ENCODE measurements at regions not wholly inside any gene's neighbourhood (a gene's known extent, or its start where the extent isn't known, plus 50 kb on each side); places are given as distances from the start of the nearest gene placed in this dataset.

DNA sequence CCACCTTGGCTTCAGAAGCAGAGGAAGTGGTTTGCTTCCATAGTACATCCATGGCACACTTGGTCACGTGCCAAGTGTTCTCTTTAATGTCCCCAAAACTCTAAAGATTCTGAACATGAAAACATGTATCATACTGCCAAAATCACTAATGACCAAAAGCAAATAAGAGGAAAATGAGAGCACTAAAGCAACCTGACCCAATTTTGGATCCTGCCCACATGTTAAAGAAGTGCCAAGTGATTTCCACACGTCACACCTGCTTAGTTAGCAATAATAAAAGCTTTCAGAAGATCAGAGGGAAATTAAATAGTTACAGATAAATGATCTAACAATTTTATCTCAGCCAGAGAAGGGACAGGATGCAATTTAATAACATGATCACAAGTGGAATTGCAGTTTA lies 1170.0 kb downstream of the XPNPEP1 start:
- DNase-seq, result no peak

DNA sequence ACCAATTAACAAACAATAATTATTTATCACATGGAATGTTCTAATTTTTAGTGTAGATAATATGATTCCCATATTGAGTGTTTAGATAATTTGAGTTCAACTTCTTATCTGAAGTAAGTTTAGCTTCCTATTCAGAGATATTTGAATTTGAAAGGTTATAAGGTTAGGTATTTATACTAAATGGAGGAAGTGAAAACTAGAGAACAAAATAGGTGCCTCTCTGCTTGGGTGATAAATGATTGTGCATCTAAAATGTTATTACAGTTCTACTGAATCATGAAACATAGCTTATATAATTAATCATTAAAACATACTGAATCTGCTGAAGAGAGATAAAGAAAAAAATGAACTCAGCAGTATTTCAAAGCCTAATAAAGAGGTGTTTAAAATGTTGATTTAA lies 1174.3 kb downstream of the XPNPEP1 start:
- no peak for DNase-seq

DNA sequence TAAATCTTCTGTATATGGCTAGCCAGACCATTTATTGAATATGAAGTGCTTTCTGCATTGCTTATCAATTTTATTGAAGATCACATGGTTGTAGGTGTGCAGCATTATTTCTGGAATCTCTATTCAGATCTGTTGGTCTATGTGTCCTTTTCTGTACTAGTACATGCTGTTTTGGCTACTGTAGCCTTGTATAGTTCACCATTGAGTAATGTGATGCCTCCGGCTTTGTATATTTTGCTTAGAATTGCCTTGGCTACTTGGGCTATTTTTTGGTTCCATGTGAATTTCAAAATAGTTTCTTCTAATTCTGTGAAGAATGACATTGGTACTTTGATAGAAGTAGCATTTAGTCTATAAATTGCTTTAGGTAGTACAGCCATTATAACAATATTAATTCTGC lies 1187.2 kb downstream of the XPNPEP1 start:
- no peak for DNase-seq

DNA sequence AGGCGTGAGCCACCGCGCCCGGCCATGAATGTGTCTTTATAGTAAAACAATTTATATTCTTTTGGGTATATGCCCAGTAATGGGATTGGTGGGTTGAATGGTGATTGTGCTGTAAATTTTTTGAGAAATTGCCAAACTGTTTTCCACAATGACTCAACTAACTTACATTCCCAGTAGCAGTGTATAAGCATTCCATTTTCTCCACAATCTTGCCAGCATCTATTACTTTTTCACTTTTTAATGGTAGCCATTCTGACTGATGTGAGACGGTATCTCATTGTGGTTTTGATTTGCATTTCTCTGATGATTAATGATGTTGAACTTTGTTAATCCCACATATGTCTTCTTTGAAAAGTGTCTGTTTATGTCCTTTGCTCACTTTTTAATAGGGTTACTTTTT lies 1187.9 kb downstream of the XPNPEP1 start:
- no peak for DNase-seq

DNA sequence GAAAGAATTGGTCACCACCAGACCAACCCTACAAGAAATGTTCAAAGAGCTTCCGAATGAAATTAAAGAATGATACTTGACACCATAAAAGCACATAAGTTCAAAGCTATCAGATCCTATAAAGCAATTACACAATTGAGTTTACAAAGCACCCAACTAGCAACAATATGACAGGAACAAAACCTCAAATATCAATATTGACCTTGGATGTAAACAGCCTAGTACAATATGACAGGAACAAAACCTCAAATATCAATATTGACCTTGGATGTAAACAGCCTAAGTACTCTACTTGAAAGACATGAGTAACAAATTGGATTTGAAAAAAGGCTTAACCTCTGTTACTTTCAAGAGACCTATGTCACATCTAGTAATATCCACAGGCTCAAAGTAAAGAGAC lies 1201.4 kb downstream of the XPNPEP1 start:
- no peak for DNase-seq

DNA sequence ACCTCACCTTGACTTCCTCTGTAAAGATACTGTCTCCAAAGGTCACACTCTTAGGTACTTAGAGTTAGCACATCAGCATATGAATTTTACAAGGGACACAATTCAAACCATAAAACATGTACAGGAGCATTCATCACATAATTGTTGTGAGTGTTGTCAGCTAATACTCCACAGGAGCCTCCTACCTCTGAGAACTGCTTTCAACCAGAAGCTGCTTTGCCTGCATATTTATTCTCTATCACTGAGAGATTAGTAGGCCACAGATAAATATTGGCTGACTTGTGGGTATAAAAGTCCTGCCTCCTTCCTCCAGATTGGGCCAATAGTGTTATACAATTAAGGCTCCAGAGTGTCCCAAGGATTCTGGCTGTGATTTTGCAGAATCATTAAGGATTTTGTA lies 1207.0 kb downstream of the XPNPEP1 start:
- no peak for DNase-seq

DNA sequence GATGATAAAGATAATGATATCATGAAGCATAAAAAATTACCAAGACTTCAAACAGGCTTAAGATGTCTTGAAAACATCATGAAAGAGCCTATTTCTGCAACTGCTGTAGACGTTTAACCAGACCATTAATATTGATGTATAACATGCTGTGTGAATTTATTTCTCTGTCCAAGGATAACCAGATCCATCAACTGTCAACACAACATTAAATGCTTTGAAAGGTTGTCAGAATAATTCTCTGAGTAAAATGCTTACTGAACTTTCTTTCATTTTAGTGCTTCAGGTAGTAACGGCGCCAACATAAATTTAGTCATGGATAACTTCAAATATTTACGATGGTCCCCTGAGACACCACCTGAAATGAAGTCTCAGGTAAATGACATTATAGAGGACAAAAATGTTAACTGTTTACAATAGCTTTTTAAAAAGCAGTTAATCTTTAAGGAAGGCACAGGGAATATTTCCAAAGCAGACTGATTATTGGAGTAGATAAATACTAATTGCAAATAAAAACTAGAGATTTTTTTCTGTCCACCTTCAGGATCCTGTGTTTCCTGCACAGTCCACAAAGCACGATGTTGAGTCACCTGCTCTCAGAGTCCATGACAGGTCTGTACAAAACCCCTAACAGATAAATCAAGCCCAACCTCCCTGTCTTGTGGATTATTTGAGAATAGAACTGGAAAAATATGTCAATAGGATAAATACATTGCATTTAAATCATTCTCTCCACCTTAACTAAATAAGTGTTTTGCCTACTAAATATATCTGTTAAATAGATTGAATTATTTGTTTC lies 1213.2 kb downstream of the XPNPEP1 start:
- no peak for DNase-seq

DNA sequence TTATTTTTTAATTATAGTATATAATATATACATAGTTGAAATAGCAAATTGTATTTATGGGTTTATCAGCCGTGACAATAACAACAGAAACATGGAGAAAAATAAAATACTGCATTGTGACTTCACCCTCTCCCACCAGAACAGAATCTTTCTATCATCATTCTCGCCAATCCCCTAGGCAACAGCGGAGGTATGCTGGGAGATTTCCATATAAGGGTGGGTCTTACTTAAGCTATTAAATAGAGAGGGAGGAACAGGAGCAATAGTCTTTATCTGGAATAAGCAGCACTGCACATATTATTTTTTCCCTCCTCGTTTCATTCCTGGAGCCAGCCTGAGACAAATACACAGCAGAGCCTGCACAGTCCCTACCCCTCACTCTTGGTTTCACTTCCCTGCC lies 1214.9 kb downstream of the XPNPEP1 start:
- DNase-seq, result no peak

DNA sequence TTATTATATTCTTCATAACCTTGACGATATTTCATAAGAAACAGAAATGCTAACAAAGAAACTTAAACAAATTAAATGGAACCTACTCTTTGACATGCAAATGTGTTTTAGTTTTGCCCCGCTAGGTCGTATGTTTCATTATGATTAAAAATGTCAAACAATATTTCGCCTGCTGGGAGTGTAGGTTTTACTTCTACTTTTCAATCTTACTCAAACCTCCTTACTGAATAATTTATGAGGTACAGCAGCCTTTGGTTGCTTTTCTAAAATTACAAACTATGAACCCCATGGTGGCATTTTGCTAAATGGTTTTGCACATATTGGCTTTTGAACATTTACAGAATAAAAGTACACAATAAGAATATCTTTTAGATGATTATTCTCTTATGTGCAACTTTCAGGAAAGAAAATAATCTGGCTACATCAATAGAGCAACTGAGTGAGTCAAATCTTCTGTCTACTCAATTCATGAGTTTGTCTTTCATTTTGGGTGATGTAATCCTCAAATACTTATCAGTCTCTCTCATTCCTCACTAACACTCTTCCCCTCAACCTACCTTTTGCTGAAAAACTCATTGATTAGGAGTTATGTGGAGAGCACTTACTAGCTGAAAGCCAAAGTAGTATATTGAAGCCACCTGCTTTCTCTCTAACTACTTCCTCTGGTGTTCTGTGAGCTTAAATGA lies 1226.4 kb downstream of the XPNPEP1 start:
- no peak for DNase-seq

DNA sequence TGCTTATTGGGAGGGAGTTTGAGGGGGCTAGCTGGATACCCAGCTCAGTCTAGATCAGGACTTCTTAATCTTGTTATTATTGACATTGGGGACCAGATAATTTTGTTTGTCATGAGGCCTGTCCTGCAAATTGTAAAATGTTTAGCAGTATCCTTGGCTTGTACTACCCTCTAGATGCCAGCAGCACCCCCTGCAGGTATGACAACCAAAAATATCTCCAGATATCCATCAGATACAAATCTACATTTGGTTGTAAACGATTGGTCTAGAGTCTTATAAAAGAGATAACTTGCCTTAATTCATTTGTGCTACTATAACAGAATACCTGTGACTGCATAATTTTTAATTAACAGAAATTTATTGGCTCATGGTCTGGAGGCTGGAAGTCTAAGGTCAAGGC lies 1232.2 kb downstream of the XPNPEP1 start:
- DNase-seq, result no peak

DNA sequence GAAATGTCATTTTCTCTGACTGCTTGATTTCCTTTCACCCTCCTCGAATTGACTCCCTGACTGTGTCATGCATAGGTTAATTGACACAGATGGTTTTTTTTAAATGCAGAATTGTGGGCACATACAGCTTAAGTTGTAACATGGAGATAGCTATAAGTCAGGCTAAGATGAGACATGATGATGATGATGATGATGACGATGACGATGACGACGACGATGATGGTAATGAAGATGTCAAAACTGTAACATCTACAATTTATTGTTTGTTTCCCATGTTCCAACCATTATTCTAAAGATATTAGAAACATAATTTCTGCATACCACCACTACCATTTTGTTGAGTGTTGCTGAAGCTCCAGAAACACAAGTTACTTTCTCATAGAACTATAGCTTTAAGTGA lies 1232.8 kb downstream of the XPNPEP1 start:
- DNase-seq, result no peak

DNA sequence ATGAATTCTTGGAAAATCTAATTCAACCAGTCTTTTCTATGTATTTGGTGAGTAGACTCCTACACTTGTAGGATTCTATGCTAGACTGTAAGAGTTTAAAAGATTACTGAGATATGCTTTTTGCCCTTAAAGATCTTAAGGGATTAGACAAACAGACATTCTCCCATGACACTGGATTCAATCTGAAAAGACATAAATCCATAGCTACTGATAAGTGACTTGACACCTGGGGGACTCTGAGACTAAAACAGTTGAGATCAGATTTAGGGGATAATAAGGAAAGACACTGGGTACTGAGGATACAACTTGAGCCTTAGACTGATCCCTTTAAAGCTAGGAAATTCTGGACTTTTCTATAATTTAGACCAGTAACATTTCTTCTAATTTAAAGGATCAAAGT lies 1233.4 kb downstream of the XPNPEP1 start:
- no peak for DNase-seq

DNA sequence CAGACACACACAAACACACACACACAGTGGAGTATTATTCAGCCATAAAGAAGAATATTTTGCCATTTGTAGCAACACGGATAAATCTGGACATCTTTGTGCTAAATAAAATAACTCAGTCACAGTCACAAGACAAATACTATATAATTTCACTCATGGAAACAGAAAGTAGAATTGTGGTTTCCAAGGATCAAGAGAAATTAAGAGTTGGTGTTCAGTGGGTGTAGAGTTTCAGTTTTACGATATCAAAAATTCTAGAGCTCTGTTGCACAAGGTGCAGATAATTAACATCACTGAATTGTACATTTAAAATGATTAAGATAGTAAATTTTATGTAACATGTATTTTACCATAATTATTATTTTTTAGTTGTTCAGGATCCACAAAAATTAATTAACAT lies 1235.0 kb downstream of the XPNPEP1 start:
- no peak for DNase-seq

DNA sequence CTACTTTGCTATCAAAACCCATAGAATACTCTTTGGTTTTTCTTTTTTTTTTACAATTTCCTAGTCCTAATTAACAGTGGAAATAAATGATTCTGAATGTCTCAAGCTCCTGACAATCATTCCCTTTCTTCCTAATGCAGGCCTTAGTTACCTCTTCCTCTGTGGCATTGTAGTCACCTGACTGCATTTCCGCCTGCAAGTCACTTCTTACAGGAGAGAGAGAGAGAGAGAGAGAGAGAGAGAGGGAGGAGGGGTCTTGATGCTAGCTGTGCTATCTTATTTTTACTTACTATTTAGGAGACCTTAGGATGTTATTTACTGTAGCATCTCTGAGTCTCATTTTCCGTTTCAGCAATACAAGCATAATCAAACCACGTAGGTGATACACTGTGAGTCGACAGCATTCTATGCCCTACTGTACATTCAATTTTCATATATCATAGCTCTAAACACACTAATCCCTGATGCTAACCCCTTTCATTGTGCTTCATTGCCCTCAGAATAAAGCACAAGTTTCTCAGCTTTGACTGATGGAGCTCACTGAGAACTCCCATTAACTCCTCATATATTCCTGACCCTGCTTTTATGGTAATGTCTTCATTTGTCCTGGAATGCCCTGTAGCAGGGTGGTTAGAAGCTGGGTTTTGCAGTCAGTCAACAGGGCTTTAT lies 1237.3 kb downstream of the XPNPEP1 start:
- DNase-seq, result no peak

DNA sequence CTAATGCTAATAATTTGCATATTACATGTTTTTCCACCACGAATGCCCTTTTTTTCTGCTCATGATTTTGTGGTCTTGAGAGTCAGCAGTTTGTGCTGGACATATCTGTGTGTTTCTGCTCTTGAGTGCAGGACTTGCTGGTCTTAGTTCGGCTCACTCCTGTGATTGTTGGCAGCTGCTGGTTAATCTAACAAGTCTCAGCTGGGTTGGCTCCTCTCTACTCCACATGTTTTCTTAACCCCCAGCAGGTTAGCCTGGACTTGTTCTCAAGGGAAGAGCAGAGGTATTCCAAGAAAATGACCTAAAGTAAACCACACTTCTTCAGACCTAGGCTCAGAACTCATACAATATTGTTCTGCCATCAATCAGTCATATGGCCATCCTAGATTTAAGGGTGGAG lies 1238.9 kb downstream of the XPNPEP1 start:
- no peak for DNase-seq

DNA sequence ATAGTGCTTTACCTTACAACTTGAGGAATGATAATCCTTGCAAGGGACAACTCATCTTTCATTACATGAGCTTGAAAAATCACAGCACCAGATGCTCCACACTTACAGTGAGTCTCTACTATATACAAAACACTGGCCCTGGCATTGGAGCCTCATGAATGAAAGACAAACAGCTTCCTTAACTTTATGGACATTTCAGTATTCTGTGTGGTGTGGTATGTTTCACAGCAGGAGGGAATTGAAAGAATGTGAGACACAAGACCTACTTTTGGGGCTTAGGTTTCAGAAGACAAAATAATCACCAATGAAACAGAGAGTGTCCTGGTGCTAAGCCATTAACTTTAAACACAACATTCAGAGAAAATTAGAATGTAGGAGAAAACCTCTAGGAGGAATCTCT lies 1249.6 kb downstream of the XPNPEP1 start:
- DNase-seq, result no peak

DNA sequence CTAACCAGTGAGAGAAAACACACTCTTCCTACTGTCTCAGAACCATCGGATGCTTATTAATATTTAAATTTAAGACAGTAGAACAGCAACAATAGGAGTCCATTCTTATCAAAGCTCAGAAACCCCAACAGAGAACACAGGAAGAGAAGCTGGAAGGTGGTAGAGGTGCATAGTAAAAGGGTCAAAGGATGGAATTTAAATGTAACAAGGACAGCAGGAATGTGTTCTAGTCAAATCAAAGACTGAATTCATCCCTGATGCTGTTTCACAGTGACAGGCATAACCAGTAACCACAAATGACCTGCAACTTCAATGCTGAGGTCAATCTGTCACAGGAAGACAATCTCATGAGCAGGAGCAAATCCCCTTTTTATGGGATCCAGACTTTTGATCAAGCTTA lies 1259.7 kb downstream of the XPNPEP1 start:
- DNase-seq, result no peak

DNA sequence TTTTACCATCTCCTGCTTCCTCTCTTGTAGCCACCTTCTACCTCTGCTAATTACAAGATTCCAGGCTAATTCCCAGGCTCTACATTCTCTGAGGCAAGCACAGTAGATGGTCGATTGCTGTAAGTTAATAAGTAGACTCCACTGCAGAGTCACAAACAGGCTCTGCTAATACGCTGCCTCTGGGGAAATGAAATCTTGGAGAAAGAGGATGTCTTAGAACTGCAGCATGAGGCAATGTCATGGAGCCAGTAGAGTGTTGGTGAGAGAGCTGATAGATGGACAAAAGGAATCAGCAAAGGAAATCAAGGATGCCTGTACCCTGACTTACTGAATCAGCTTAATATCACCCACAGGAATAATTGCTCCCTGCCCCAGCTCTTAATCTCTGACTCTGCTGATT lies 1260.3 kb downstream of the XPNPEP1 start:
- DNase-seq, result no peak

DNA sequence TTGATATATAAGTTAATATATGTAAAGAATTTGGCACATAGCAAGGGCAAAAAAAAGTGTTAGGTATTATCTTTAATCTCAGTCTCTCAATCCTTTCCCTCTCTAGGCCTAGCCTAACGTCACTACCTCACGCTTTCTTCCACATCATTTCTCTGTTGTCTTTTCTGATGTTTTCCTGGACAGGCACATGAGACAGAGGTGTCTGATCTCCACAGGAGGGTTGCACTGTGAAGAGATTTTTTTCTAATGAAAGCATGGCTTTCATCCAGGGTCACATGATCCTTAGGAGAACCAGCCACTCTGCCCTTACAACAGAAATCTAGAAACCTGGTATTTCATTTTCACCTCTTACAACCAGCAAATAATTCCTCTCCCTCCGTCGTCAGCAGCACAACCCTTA lies 1268.3 kb downstream of the XPNPEP1 start:
- no peak for DNase-seq

DNA sequence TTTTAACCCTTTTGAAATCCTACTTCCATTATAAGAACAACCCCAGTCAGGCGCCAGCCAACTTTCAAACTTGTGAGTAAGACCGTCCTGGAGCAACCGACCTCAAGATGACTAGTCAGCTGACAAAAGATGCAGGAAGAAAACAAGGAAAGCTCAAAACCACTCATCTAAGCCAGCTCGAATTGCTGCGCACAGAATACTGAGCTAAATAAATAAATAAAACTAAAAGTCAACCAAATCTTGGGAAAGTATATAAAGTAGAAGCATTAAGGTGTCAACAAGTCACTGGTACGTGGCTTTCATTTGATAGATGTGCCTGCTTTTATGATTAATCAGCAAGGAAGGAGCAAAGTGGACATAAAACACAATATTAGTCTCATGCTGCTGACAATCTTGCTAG lies 1269.8 kb downstream of the XPNPEP1 start:
- DNase-seq, result no peak

DNA sequence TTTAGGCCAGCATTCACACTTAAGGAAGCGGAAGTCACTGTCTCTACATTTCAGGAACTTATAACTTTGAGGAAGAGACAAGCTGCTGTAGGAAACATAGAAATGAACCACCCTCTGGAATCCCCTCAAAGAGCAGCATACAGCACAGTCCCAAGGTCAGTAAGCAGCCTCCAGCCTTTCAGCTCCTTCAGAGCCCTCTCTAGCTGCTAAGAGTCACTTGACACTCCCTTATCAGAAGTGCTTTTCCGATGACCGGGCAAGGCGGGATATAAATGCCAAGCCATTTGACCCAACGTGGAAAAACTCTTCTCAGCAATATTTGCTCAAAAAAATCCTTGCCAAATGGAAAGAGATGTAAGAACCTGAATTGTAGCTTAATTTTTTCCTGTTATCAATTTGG lies 1284.3 kb downstream of the XPNPEP1 start:
- DNase-seq, result no peak

DNA sequence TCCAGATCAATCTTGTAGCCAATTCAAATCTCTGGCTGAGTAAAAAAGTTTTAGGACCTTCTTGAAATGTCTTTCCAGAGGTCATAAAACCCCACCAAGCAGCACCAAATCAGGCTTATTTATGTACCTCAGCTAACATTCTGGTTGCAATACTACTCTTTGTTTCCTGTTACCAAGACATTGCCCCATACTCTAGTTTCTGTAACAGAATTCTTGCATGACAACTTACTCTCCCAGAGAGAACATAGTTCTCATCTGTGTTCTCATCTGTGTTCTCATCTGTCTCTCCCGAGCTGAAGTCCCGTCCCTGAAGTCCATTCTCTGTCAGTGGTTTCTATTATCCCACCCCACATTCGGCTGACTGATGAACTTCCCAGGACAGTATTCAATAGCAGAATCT lies 1285.1 kb downstream of the XPNPEP1 start:
- DNase-seq, result no peak

DNA sequence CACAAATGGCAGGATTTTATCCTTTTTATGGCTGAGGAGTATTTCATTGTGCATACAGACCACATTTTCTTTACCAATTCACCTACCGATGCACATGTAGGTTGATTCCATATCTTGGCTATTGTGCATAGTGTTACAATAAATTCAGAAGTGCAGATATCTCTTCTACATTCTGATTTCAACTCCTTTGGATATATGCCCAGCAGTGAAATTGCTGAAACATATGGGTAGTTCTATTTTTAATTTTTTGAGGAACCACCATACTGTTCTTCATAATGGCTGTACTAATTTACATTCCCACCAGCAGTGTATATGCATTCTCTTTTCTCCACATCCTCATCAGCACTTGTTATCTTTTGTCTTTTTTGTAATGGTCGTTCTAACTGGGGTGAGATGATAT lies 1290.3 kb downstream of the XPNPEP1 start:
- DNase-seq, result no peak

DNA sequence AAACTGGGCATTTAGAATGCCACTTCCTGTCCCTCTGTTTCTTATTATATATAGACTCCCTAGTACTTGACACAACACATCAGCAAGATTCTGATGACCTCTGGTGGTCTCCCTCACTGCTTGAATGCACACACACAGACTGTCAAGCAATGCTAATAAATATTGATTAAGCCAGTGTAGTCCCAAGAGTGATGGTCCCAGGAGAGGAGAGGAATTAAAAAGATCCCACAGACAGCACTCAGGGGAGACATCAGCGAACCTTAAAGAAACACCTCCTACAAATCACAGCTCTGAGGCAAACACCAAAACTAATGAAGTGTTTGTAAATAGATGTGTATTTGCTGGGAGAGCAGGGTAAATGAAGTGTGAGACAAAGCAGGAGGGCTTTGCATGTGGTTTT lies 1291.2 kb downstream of the XPNPEP1 start:
- no peak for DNase-seq

Measured in stimulated activated CD4-positive, alpha-beta T cell treated with anti-CD3 and anti-CD28 coated beads, Interleukin-4, amount 100 ng/mL, for 24 hours (primary cell).